22Rv1 (cell line): ENCODE measurements at regions not wholly inside any gene's neighbourhood (a gene's known extent, or its start where the extent isn't known, plus 50 kb on each side); places are given as distances from the start of the nearest gene placed in this dataset.

Source experiments
- ZFX ChIP-seq: fragments of 450-650 bp; IDR thresholded peaks from 2 replicates; pipeline ENCODE4 v1.6.1; 2017; ENCODE audit warnings: antibody characterized with exemption, borderline replicate concordance
- TF ChIP-seq, protein P1 (sequence below): fragments of 450-650 bp; IDR thresholded peaks from 2 replicates; pipeline ENCODE4 v1.5.1; 2017; ENCODE audit warnings: mild to moderate bottlenecking

DNA sequence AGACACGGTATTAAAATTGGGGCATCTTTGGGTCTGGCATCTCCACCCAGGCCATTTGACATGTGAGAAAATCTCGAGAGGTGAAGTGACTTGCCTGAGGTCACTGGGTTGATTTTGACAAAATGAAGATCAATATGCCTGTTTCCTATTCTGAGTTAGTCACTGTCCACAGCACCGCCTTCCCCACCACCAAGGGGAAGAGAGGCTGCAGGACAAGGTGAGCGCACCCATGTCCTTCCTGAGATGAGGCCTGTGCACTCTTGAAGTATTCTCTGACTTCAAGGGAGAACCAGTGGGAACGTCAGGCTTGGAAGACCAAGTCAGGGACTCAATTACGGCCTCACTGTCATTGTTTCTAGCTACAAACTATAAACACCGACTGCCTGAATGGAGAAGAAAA is 49.9 kb upstream of the WSB1 start:
- TF ChIP-seq, protein P1, sequence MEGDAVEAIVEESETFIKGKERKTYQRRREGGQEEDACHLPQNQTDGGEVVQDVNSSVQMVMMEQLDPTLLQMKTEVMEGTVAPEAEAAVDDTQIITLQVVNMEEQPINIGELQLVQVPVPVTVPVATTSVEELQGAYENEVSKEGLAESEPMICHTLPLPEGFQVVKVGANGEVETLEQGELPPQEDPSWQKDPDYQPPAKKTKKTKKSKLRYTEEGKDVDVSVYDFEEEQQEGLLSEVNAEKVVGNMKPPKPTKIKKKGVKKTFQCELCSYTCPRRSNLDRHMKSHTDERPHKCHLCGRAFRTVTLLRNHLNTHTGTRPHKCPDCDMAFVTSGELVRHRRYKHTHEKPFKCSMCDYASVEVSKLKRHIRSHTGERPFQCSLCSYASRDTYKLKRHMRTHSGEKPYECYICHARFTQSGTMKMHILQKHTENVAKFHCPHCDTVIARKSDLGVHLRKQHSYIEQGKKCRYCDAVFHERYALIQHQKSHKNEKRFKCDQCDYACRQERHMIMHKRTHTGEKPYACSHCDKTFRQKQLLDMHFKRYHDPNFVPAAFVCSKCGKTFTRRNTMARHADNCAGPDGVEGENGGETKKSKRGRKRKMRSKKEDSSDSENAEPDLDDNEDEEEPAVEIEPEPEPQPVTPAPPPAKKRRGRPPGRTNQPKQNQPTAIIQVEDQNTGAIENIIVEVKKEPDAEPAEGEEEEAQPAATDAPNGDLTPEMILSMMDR = no peak
- TF ChIP-seq ZFX = no peak
